ENCODE measurements at regions not wholly inside any gene's neighbourhood (a gene's known extent, or its start where the extent isn't known, plus 50 kb on each side); places are given as distances from the start of the nearest gene placed in this dataset.
A peak's percentile ranks its signal among the peaks of the same experiment; 100 is the strongest.

DNA sequence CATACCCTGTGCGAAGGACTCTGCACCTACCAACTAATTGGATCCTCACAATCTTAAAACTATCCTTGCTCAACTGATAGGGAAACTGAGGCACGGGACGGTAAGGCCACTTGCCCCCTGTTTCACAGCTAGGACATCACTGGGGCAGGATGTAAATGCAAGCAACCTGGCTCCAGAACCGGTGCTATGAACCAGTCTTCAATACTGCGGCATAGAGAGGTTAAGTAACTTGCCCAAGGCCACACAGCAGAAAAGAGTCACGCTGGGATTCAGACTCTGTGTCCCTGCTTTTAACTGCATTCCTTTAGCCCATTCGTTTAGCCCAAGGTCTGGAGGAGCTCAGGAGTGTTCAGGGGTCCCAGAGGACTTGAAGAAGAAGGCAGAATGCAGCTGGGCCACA lies 76.1 kb downstream of the NCOR2 start:
- ATAC-seq (replicated peaks in 6 of 8): no peak
- H3K4me3 ChIP-seq: no peak overlapping the region
- H3K27ac ChIP-seq: no peak overlapping the region
- peaks cover 11 to 25% of the 10 kb centered on the region in 2 donors for H3K4me1 ChIP-seq (replicated peaks in 1 of 2)
- in situ Hi-C loops (cut with MboI; ENCODE audit: low pct_unique_long_range_greater_than_20kb in 2 of 9, low sequenced_read_pairs in 9 of 9, unreplicated experiment in 9 of 9): no loop called here
- 18 to 100% (median 90%) methylated on average over 1 to 7 of the region's 7 CpGs; no CpG with 5 or more reads in 1 of the 10 experiments for WGBS, 10 experiments

DNA sequence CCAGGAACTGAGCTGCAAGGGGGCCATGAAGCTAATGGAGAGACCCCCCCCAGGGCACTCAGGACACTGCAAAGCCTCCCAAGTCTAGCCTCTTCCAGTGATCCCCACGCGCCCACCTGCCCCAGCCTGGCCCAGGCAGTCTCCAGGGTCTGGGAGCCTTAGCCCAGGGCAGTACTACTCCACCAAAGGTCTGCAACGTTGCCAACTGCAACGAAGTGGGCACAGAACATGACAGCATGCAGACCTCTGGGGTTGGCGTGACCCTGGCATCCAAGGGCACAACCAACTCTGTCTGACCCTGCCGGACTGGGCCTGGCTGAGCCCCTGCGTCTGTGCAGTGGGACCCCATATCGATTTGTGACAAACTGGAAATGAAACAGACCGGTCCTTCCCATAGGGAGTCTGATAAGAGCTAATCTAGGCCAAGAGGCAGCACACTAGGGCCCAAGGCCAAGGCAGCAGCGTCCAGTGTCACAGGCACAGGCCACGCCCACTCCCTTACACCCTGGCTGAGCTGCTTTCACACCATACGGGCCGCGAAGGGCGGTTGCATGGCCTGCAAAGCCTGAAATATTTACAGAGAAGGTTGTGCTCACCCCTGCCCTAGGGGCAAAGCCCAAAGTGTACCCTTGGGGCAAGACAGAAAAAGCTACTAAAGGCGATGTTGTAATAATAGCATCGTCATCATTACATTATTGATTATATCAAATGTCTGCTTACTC lies 76.7 kb downstream of the NCOR2 start:
- peak in 7 of 8 experiments; percentile 29 to 73 (median 58) for ATAC-seq (replicated peaks in 6 of 8)
- Histone ChIP-seq H3K4me3 (no peak overlapping the region), H3K27ac (no peak overlapping the region), H3K4me1 (replicated peaks in 1 of 2) (peaks cover 11 to 24% of the 10 kb centered on the region in 2 donors)
- in situ Hi-C loops (cut with MboI; ENCODE audit: low pct_unique_long_range_greater_than_20kb in 2 of 9, low sequenced_read_pairs in 9 of 9, unreplicated experiment in 9 of 9): no loop called here
- 72 to 100% (median 90%) methylated on average over 2 to 5 of the region's 17 CpGs; no CpG with 5 or more reads in 3 of the 10 experiments for WGBS, 10 experiments

DNA sequence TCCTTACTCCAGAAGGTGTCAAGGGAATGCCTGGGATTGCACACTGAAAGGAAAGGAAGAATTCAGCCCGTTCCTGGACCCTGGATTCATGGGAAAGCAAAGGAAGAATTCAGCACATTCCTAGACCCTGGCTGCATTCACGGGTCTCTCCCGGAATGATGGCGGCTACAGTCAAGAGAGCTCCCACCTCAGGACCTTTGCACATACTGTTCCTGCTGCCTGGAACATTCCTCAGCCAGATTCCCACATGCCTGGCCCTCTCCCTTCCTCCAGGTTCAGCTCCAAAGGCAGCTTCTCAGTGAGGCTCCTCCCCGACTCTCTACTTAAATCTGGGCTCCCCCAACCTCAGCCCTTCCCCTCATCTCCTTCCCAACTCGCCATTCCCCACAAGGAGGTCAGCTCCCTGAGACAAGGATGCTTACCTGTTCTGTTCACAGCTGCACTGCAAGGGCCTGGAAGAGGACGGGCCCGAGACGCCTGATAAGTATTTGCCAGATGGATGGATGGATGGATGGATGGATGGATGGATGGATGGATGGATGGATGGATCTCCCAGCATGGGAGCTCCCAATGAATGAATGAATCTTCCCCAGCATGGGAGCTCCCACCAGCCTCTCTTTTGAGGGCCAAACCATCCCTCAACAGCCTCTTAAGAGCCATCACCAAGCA lies 77.4 kb downstream of the NCOR2 start:
- no peak overlapping the region for H3K4me3 ChIP-seq
- in situ Hi-C loops (cut with MboI; ENCODE audit: low pct_unique_long_range_greater_than_20kb in 2 of 9, low sequenced_read_pairs in 9 of 9, unreplicated experiment in 9 of 9): no loop called here
- no peak overlapping the region for H3K27ac ChIP-seq
- ATAC-seq (replicated peaks in 6 of 8): no peak
- H3K4me1 ChIP-seq (replicated peaks in 1 of 2): peaks cover 11 to 24% of the 10 kb centered on the region in 2 donors
- WGBS, 10 experiments: 50 to 100% (median 80%) methylated on average over 1 to 7 of the region's 9 CpGs; no CpG with 5 or more reads in 5 of the 10 experiments

DNA sequence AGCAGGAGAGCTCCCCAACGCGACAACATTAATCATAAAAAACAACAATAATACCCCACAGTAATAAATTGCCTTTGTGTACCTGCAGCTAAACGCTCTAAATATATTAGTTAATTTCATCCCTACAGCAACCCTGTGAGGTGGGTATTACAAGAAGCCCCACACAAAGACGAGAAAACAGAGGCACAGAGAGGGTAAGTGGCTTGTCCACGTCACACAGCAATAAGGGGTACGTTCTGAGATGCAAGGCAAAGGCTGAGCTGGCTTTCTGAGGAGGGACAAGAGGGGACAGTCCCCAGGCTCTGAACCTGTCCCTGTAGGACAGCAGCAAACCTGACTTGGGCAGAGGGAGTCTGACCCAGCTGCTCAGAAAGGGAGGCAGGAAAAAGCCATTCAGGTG lies 78.2 kb downstream of the NCOR2 start:
- in situ Hi-C loops (cut with MboI; ENCODE audit: low pct_unique_long_range_greater_than_20kb in 2 of 9, low sequenced_read_pairs in 9 of 9, unreplicated experiment in 9 of 9): no loop called here
- ATAC-seq (replicated peaks in 6 of 8): no peak
- 75 to 100% (median 100%) methylated on average over 1 to 5 of the region's 6 CpGs; no CpG with 5 or more reads in 3 of the 10 experiments for whole genome bisulfite sequencing, 10 experiments
- Histone ChIP-seq H3K4me3 (no peak overlapping the region), H3K27ac (no peak overlapping the region), H3K4me1 (replicated peaks in 1 of 2) (peaks cover 11 to 24% of the 10 kb centered on the region in 2 donors)

GRCh38 chr12:124488520-124488919 lies 78.9 kb downstream of the NCOR2 start:
- Histone ChIP-seq H3K27ac (peak overlapping the region in 1 of 2 donors; percentile 7), H3K4me3 (no peak overlapping the region), H3K4me1 (replicated peaks in 1 of 2) (peaks cover 11 to 24% of the 10 kb centered on the region in 2 donors)
- in situ Hi-C loops (cut with MboI; ENCODE audit: low pct_unique_long_range_greater_than_20kb in 2 of 9, low sequenced_read_pairs in 9 of 9, unreplicated experiment in 9 of 9): no loop called here
- WGBS, 10 experiments: 77 to 100% (median 83%) methylated on average over 1 to 3 of the region's 10 CpGs; no CpG with 5 or more reads in 7 of the 10 experiments
- peak in 3 of 8 experiments; percentile 20 to 48 (median 47) for ATAC-seq (replicated peaks in 6 of 8)

DNA sequence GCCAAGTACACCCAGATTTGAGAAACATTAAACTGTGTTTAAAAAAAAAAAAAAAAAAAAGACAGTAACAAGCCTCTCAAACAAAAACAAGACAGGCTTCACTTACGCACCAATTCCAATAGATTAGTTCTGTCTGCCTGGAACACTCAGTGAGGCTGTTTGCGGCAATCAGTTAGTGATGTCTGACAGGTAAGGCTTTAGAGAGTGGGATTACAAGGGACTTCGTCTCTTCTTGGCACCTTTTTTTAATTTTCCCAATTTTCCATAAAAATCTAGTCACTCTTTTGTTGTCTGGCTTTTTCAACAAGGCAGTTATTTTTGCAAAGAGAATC lies 79.6 kb downstream of the NCOR2 start:
- 67 to 100% (median 94%) methylated on average over 1 to 3 of the region's 3 CpGs for WGBS, 10 experiments
- no peak for ATAC-seq (replicated peaks in 6 of 8)

GRCh38 chr12:124487066-124487833 lies 80.2 kb downstream of the NCOR2 start:
- Histone ChIP-seq H3K4me1 (replicated peaks in 1 of 2) (peaks cover 11 to 24% of the 10 kb centered on the region in 2 donors), H3K4me3 (no peak overlapping the region), H3K27ac (peak overlapping the region; percentile 10 to 65)
- 56 to 100% (median 81%) methylated on average over 1 to 14 of the region's 27 CpGs for WGBS, 10 experiments
- in situ Hi-C loops (cut with MboI; ENCODE audit: low pct_unique_long_range_greater_than_20kb in 2 of 9, low sequenced_read_pairs in 9 of 9, unreplicated experiment in 9 of 9): no loop called here
- peak in 6 of 8 experiments; percentile 13 to 54 (median 32) for ATAC-seq (replicated peaks in 6 of 8)

More for the DNA sequence above, 79.6 kb downstream of the NCOR2 start:
- Histone ChIP-seq H3K4me1 (replicated peaks in 1 of 2) (peaks cover 11 to 24% of the 10 kb centered on the region in 2 donors), H3K4me3 (no peak overlapping the region), H3K27ac (peak overlapping the region; percentile 7 to 65)
- in situ Hi-C loops (cut with MboI; ENCODE audit: low pct_unique_long_range_greater_than_20kb in 2 of 9, low sequenced_read_pairs in 9 of 9, unreplicated experiment in 9 of 9): no loop called here

DNA sequence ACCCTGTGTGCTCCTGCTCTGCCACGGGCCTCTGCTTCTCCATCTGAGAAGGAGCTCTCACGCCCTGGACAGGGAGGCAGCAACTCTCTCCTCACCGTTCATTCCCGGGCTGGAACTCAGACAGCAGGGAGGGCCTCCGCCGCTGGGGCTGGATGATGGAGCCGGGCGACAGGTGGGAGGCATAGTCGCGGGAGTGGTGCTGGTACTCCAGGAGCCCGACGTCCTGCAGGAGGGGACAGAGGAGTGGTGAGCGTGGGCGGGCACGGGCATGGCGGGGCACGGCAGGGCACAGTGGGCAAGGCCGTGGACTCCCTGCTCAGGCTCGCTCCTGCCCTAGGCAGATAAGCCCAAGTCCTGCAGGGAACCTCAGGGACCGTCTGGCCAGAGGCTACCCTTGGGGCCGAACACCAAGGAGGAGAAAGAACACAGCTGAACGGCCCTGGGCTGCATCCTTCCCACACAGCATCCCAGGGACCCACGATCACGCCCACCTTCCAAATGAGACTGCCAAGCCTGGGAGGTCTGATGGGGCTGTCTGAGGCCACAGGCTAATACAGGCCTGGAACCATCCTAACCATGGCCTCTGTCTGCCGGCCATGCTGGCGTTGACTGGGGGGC lies 81.0 kb downstream of the NCOR2 start:
- no peak for ATAC-seq (replicated peaks in 6 of 8)
- in situ Hi-C loops (cut with MboI; ENCODE audit: low pct_unique_long_range_greater_than_20kb in 2 of 9, low sequenced_read_pairs in 9 of 9, unreplicated experiment in 9 of 9): no loop called here

GRCh38 chr12:124485371-124485770 lies 82.0 kb downstream of the NCOR2 start:
- in situ Hi-C loops (cut with MboI; ENCODE audit: low pct_unique_long_range_greater_than_20kb in 2 of 9, low sequenced_read_pairs in 9 of 9, unreplicated experiment in 9 of 9): no loop called here
- ATAC-seq (replicated peaks in 6 of 8): no peak
- Histone ChIP-seq H3K4me1 (replicated peaks in 1 of 2) (peaks cover 21 to 23% of the 10 kb centered on the region in 2 donors), H3K27ac (no peak overlapping the region), H3K4me3 (no peak overlapping the region)
- WGBS, 10 experiments: 80 to 100% (median 100%) methylated on average over 1 to 4 of the region's 18 CpGs; no CpG with 5 or more reads in 7 of the 10 experiments

More for the DNA sequence above, 81.0 kb downstream of the NCOR2 start:
- Histone ChIP-seq H3K4me1 (replicated peaks in 1 of 2) (peaks cover 11 to 24% of the 10 kb centered on the region in 2 donors), H3K27ac (peak overlapping the region in 1 of 2 donors; percentile 10), H3K4me3 (no peak overlapping the region)
- WGBS, 10 experiments: 67 to 100% (median 96%) methylated on average over 1 to 15 of the region's 26 CpGs; no CpG with 5 or more reads in 6 of the 10 experiments

DNA sequence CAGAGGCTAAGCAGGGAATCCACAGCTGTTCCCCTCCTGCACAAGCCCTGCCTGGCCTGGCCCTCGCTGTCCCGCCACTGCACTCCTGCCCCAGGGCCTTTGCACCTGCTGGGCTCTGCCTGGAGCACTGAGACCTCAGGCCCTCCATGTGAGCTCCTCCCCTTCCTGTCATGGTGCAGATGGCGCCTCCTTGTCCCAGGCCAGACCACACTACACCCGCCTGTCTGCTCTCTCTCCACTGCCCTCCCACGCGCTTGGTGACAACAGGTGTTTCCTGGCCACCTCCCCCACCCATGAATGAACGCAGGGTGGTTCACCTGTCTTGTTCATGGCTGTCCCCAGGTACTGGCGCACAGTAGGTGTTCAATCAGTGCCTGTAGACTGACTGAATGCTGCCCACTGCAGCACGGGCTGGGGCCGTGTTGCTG lies 82.9 kb downstream of the NCOR2 start:
- ATAC-seq (replicated peaks in 6 of 8): no peak
- Histone ChIP-seq H3K4me3 (no peak overlapping the region), H3K27ac (no peak overlapping the region), H3K4me1 (replicated peaks in 1 of 2) (peaks cover 23 to 26% of the 10 kb centered on the region in 2 donors)
- WGBS, 10 experiments: 36 to 95% (median 63%) methylated on average over 2 to 4 of the region's 10 CpGs; no CpG with 5 or more reads in 7 of the 10 experiments
- in situ Hi-C loops (cut with MboI; ENCODE audit: low pct_unique_long_range_greater_than_20kb in 2 of 9, low sequenced_read_pairs in 9 of 9, unreplicated experiment in 9 of 9): no loop called here

GRCh38 chr12:124484067-124484466 lies 83.3 kb downstream of the NCOR2 start:
- Histone ChIP-seq H3K27ac (no peak overlapping the region), H3K4me1 (replicated peaks in 1 of 2) (peaks cover 23 to 26% of the 10 kb centered on the region in 2 donors), H3K4me3 (no peak overlapping the region)
- WGBS, 10 experiments: 67 to 100% (median 96%) methylated on average over 1 to 6 of the region's 12 CpGs; no CpG with 5 or more reads in 5 of the 10 experiments
- no peak for ATAC-seq (replicated peaks in 6 of 8)
- in situ Hi-C loops (cut with MboI; ENCODE audit: low pct_unique_long_range_greater_than_20kb in 2 of 9, low sequenced_read_pairs in 9 of 9, unreplicated experiment in 9 of 9): no loop called here

DNA sequence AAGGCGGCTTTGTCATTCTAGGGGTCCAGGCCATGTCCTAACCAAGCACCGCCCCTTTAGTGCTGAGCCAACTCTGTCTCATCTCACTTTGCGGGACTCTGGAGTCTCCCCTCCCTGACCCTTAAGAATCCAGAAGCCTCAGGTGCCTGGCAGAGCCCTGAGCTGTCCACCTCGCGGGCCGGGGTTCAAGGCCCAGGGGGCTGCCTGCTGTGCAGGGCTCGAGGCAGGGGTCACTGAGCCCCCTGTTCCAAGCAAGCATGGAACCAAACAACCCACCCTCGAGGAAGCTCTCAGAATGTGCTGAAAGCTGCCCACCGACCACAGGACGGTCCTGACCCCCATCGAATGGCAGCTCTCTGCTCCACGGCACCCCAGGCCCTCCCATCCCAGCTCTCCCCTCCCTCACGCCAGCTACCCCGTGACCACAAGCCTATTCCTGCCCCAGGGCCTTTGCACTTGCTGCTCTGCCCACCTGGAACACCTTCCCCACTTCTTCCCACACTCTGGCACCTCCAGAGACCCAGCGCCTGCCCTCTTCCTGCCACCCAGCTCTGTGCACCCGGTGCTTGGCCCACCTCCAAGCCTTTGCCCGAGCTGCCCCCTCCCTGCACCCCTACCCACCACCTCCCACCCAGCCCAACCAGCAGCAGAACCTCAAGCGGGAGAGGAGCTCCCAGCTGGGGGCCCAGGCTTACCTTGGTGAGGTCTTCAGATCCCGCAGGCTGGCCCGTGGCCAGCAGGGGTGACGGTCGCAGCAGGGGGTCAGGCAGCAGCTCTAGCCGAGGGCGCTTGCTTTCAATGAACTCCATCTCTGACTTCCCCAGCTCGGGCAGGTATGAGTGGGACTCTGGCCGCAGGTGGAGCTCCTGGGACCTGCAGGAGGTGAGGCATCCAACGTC lies 84.3 kb downstream of the NCOR2 start:
- no peak overlapping the region for H3K27ac ChIP-seq
- H3K4me3 ChIP-seq: no peak overlapping the region
- in situ Hi-C loops (cut with MboI; ENCODE audit: low pct_unique_long_range_greater_than_20kb in 2 of 9, low sequenced_read_pairs in 9 of 9, unreplicated experiment in 9 of 9): no loop called here
- no peak for ATAC-seq (replicated peaks in 6 of 8)
- peaks cover 17 to 26% of the 10 kb centered on the region in 2 donors for H3K4me1 ChIP-seq (replicated peaks in 1 of 2)
- WGBS, 10 experiments: 79 to 100% (median 100%) methylated on average over 1 to 4 of the region's 27 CpGs; no CpG with 5 or more reads in 7 of the 10 experiments
